Liver (tissue), 3 donors: ENCODE measurements at regions not wholly inside any gene's neighbourhood (a gene's known extent, or its start where the extent isn't known, plus 50 kb on each side); places are given as distances from the start of the nearest gene placed in this dataset.

Source experiments
- ATF3 ChIP-seq: IDR thresholded peaks from 2 replicates; pipeline ENCODE4 v1.6.1; 2016; ENCODE audit warnings: antibody characterized with exemption
- CTCF ChIP-seq: fragments of 150-350 bp; IDR thresholded peaks from 2 replicates; pipeline ENCODE4 v1.5.1; 2017; ENCODE audit warnings: improper control_type of control experiment, low read depth, low read length; ENCODE audit not compliant: missing input control
- EGR1 ChIP-seq, 2 donors: IDR thresholded peaks; 2 replicates each; pipeline ENCODE4 v1.6.1; 2016 to 2018; ENCODE audit warnings: antibody characterized with exemption in 2 of 2, low read depth in 2 of 2
- donor health status: healthy.
- donor health status: healthy.

GRCh38 chr5:91851670-91852069, 468.6 kb upstream of the ARRDC3 start:
- TF ChIP-seq CTCF (no peak), ATF3 (no peak), EGR1 (IDR thresholded peaks at IDR 0.05; ENCODE audit: low read depth in 2 of 2) (no peak)
